Esophagus (tissue), 2 donors: ENCODE measurements at regions not wholly inside any gene's neighbourhood (a gene's known extent, or its start where the extent isn't known, plus 50 kb on each side); places are given as distances from the start of the nearest gene placed in this dataset.
"Not testable (repeated sequence)": the region's sequence is repeated elsewhere in the genome, so short reads cannot be mapped to it uniquely, and the experiment has no call there.

Experiments
- H3K27ac ChIP-seq, 2 donors: one replicate each; pipeline ENCODE4 v1.5.1; 2013; ENCODE audit warnings: low read depth in 2 of 2, mild to moderate bottlenecking in 2 of 2, inconsistent platforms in 1 of 2, low read length in 1 of 2, moderate library complexity in 1 of 2
- H3K27me3 ChIP-seq, 2 donors: one replicate each; pipeline ENCODE4 v1.6.1; 2013; ENCODE audit warnings: low read length in 2 of 2, control low read depth in 1 of 2, mild to moderate bottlenecking in 1 of 2; ENCODE audit not compliant: insufficient read depth in 2 of 2, control insufficient read depth in 1 of 2
- H3K36me3 ChIP-seq, 2 donors: one replicate each; pipeline ENCODE4 v1.6.1; 2013; ENCODE audit warnings: low read length in 1 of 2; ENCODE audit not compliant: control insufficient read depth in 2 of 2, insufficient read depth in 2 of 2
- H3K4me1 ChIP-seq, 2 donors: one replicate each; pipeline ENCODE4 v1.6.1; 2013; ENCODE audit warnings: low read length in 1 of 2; ENCODE audit not compliant: control insufficient read depth in 2 of 2, insufficient read depth in 2 of 2
- H3K4me3 ChIP-seq, 2 donors: one replicate each; pipeline ENCODE4 v1.5.1; 2013; ENCODE audit warnings: low read length in 2 of 2, mild to moderate bottlenecking in 2 of 2, low read depth in 1 of 2, moderate library complexity in 1 of 2
- H3K9me3 ChIP-seq, 2 donors: one replicate each; pipeline ENCODE4 v1.6.1; 2013; ENCODE audit warnings: mild to moderate bottlenecking in 2 of 2, low read depth in 1 of 2, low read length in 1 of 2, moderate library complexity in 1 of 2; ENCODE audit not compliant: control insufficient read depth in 2 of 2, insufficient read depth in 1 of 2
- WGBS, 2 donors: extraction: QIAGEN DNeasy Blood & Tissue Kit; methylation state at CpG; one replicate each; pipeline ENCODE4 v1.1.7; 2013; 5-methylcytosine and 5-hydroxymethylcytosine counted together
- donor health status: healthy with polysubstance abuse.
- donor health status: Bipolar disorder and iron deficiency.

DNA sequence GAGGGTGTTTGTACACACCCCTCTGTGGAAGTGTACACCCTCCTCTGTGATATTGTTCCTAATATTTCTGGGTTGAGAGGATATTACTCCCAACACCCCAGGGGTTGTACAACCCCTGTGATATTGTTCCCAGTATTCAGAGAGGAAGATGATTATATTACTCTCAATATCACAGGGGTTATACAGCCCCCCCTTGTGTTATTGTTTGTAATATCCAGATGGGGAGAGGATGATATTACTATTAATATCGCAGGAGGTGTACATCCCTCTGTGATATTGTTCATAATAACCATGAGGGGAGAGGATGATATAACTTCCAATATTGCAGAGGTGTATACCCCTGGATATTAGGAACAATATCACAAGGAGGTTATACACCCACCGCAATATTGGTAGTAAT lies 566.1 kb upstream of the MIS18BP1 start:
- 94 to 95% methylated on average over 2 of the region's 2 CpGs for WGBS, 2 donors
- no peaks in the 10 kb centered on the region for H3K9me3 ChIP-seq
- H3K27me3 ChIP-seq = no peaks in the 10 kb centered on the region
- no peak overlapping the region for H3K4me3 ChIP-seq
- no peaks in the 10 kb centered on the region for H3K4me1 ChIP-seq
- no peak overlapping the region for H3K27ac ChIP-seq
- H3K36me3 ChIP-seq = no peaks in the 10 kb centered on the region

DNA sequence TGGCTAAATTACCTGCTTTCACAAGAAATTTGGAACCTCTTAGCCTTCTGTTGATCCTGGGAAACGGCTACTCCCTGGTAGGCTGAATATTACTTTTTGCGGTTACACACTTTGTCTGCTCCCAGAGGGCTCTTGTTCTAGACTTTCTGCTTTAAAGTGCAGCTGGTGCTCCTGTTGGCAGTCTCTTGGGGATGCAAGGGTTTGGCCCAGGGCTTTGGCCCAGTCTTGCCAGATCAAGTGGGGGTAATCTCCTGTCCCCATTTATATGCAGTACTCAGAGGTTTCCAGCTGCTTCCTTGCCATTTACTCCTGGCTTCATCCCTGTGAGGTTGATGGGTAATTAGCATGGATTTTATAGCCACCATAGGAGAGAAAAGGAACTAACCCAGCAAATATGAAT lies 558.2 kb upstream of the MIS18BP1 start:
- WGBS, 2 donors = 67 to 77% methylated on average over 2 of the region's 2 CpGs

DNA sequence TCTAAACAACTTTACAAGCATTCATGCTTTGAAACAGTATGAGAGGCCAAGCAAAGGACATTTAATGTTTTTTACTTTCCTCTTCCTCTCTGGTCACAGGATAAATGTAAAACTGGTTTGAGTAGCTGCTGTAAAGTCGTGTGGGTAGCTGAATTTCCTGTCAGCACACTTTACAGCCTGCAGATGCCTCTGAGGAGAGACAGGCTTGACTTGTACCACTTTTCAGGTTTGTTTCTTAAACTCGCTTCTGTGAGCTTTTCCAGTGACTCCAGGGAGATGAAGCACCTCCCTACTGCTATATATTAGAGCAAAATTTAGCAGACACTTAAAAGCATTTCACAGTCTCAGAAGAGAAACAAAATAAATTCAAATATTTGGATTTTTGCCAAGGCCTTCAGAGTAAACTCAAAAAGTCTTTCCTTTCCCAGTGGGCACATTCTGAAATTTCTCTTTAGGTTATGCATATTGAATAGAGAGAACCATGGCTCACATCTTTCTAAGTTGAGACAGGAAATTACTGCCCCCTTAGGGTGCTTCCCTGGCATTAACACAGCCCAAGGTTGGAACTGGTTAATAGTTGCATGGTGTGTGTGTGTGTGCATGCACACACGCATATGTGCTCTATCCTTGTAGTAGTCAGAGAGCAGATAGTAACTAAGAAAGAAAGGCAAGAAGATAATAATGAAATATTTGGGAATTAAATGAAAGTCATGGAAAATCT lies 557.3 kb upstream of the MIS18BP1 start:
- Histone ChIP-seq H3K4me1 (no peaks in the 10 kb centered on the region), H3K27me3 (no peaks in the 10 kb centered on the region), H3K4me3 (no peak overlapping the region), H3K27ac (no peak overlapping the region), H3K9me3 (no peaks in the 10 kb centered on the region), H3K36me3 (no peaks in the 10 kb centered on the region)
- WGBS, 2 donors = 21 to 24% methylated on average over 3 of the region's 3 CpGs

More for the DNA sequence above, 558.2 kb upstream of the MIS18BP1 start:
- no peak overlapping the region for H3K4me3 ChIP-seq
- H3K27me3 ChIP-seq = no peaks in the 10 kb centered on the region
- no peaks in the 10 kb centered on the region for H3K9me3 ChIP-seq
- no peaks in the 10 kb centered on the region for H3K36me3 ChIP-seq
- H3K4me1 ChIP-seq = no peaks in the 10 kb centered on the region
- H3K27ac ChIP-seq = no peak overlapping the region

DNA sequence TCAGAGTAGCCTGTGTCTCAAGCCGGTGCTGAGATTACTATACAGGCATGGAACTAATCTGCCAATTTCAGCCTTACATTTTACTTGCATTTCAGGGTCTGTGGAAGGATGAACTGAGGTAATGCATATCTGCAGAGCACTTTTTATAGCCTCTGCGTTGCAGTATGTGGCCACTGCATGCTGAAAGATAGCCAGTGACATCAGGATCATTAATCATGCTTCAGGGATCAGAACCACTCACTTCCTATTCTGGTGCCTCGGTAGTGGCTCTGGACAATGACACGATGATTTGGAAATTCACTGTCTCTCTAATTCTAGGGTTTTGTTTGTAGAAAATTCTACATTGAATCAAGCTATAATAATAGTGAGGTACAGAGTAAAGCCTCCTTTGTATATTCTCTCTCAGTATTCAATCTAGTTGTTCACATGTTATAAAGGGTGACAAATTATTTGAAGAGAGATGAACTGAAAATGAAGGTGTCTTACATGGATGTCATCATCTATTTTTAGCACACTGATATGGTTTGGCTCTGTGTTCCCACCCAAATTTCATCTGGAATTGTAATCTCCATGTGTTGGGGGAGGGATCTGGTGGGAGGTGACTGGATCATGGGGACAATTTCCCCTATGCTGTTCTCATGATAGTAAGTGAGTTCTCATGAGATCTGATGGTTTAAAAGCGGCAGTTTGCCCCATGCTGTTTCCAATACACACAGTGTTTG lies 554.3 kb upstream of the MIS18BP1 start:
- Histone ChIP-seq H3K27ac (no peak overlapping the region), H3K36me3 (no peaks in the 10 kb centered on the region), H3K4me1 (no peaks in the 10 kb centered on the region), H3K9me3 (no peaks in the 10 kb centered on the region), H3K4me3 (no peak overlapping the region), H3K27me3 (no peaks in the 10 kb centered on the region)
- WGBS, 2 donors = 62 to 70% methylated on average over 5 of the region's 5 CpGs

DNA sequence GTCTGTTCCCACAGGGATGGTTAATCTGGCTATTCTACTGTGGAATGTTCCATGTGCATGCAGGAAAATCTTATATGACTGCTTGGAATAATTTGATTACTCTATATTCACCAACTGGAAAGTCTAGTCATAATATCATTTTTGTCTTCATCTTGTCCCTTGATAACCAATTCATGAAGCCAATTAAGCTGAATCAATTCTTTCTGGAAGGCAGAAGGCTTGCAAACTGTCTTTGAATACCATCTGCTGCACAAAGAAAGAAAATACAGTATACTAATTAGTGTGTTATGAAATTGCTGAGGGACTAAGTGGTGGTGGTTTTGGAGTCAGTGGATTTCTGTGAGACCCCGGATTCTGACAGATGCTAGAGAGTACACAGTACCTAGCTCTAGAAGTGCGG lies 546.5 kb upstream of the MIS18BP1 start:
- H3K36me3 ChIP-seq = no peaks in the 10 kb centered on the region
- WGBS, 2 donors = 84 to 87% methylated on average over 2 of the region's 2 CpGs
- no peak overlapping the region for H3K27ac ChIP-seq
- H3K9me3 ChIP-seq = peaks cover 0 to 4% of the 10 kb centered on the region in 2 donors
- H3K27me3 ChIP-seq = no peaks in the 10 kb centered on the region
- H3K4me3 ChIP-seq = no peak overlapping the region
- H3K4me1 ChIP-seq = no peaks in the 10 kb centered on the region

DNA sequence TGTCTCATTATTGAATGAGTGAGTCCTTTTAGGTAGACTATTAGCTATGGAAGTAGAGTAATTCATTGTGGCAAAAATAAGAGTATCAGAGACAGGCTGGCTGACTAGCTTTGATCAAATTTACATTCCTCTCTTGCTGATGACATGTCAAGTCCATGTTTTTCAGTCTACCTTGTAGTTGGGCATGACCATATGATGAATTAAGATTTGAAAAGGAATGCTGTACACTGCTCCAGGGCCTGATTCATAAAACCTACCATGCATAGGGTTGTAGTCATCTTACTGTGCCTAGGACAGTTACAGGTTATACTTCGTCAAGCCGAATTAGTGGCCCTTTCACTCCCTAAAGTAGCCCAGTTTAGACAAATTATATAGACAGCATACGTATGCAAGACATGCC lies 545.7 kb upstream of the MIS18BP1 start:
- no peaks in the 10 kb centered on the region for H3K36me3 ChIP-seq
- H3K4me1 ChIP-seq = no peaks in the 10 kb centered on the region
- 74 to 84% methylated on average over 3 of the region's 3 CpGs for WGBS, 2 donors
- no peak overlapping the region for H3K4me3 ChIP-seq
- peaks cover 0 to 4% of the 10 kb centered on the region in 2 donors for H3K9me3 ChIP-seq
- H3K27me3 ChIP-seq = no peaks in the 10 kb centered on the region
- no peak overlapping the region for H3K27ac ChIP-seq

DNA sequence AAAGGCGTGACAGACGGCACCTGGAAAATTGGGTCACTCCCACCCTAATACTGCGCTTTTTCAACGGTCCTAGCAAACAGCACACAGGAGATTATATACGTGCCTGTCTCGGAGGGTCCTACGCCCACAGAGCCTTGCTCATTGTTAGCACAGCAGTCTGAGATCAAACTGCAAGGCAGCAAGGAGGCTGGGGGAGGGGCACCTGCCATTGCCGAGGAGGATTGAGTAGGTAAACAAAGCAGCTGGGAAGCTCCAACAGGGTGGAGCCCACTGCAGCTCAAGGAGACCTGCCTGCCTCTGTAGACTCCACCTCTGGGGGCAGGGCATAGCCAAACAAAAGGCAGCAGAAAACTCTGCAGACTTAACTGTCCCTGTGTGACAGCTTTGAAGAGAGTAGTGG lies 543.0 kb upstream of the MIS18BP1 start:
- not testable (repeated sequence) for H3K4me1 ChIP-seq, H3K27me3 ChIP-seq, H3K4me3 ChIP-seq, H3K9me3 ChIP-seq, H3K36me3 ChIP-seq, H3K27ac ChIP-seq
- WGBS, 2 donors = 68 to 72% methylated on average over 8 of the region's 8 CpGs

DNA sequence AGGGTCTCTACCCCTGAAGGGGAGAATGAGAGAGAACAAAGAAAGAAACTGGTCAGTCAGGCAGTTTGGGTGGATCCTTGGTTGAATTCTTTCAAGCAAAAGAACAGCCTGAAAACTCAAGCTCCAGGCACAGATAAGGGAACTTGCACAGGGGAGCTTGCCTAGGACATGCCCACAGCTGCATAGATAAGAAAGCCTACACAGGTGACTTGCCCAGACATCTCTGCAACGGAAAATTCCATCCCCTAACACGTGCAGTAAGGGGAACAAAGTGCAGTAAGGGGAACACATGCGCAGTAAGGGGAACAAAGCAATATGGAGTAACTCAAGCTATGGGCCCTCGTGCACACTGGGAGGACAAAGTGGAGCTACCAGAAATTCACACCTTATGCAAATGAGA lies 540.1 kb upstream of the MIS18BP1 start:
- H3K27me3 ChIP-seq = no peaks in the 10 kb centered on the region
- H3K36me3 ChIP-seq = no peaks in the 10 kb centered on the region
- H3K4me1 ChIP-seq = no peaks in the 10 kb centered on the region
- peaks cover 0 to 4% of the 10 kb centered on the region in 2 donors for H3K9me3 ChIP-seq
- 63 to 67% methylated on average over 4 of the region's 4 CpGs for WGBS, 2 donors
- H3K27ac ChIP-seq = no peak overlapping the region
- H3K4me3 ChIP-seq = no peak overlapping the region

DNA sequence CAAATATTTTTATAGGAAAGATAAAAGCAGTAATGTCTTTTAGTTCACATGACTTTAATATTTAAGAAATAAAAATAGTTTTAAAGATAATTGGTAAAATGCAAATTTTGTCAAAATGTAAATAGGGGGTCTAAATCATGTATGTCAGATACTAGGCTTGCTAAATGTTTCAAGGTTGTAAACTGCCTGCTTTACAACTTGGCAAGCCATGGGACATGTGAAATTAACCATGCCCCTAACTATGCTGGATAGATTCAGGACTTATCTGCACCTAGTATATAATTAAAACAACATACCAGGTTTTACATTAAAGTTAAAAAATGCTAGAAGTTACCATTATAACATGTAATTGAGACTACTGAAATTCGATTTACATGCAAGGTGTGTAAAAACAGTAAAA lies 537.3 kb upstream of the MIS18BP1 start:
- H3K27ac ChIP-seq = no peak overlapping the region
- H3K9me3 ChIP-seq = no peaks in the 10 kb centered on the region
- H3K36me3 ChIP-seq = no peaks in the 10 kb centered on the region
- no peaks in the 10 kb centered on the region for H3K27me3 ChIP-seq
- peaks cover 0 to 3% of the 10 kb centered on the region in 2 donors for H3K4me1 ChIP-seq
- H3K4me3 ChIP-seq = no peak overlapping the region
- 73 to 77% methylated on average over 1 of the region's 1 CpG for WGBS, 2 donors

DNA sequence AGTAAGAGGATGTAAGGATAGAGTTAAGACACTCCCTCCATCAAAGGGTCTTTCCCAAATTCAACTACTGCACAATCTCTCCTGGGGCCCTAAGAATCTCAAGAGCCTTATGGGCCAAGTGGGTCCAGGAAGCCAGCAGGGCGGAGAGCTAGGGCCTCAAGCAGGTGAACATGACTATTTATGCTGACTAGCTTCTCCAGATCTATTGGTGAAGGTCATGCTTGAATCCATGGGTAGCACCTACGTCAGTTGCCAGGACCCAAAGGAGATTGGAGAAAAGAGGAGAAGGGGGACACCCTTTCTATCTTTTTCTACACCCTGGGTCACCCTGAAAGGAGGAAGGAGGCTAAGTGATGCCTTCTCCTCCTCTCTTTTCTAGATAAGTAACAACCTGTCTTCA lies 534.2 kb upstream of the MIS18BP1 start:
- Histone ChIP-seq H3K27me3 (no peaks in the 10 kb centered on the region), H3K27ac (no peak overlapping the region), H3K9me3 (no peaks in the 10 kb centered on the region), H3K4me1 (peaks cover 0 to 5% of the 10 kb centered on the region in 2 donors), H3K36me3 (no peaks in the 10 kb centered on the region), H3K4me3 (no peak overlapping the region)
- WGBS, 2 donors = 78 to 86% methylated on average over 2 of the region's 2 CpGs
